ENCODE measurements at regions not wholly inside any gene's neighbourhood (a gene's known extent, or its start where the extent isn't known, plus 50 kb on each side); places are given as distances from the start of the nearest gene placed in this dataset.

DNA sequence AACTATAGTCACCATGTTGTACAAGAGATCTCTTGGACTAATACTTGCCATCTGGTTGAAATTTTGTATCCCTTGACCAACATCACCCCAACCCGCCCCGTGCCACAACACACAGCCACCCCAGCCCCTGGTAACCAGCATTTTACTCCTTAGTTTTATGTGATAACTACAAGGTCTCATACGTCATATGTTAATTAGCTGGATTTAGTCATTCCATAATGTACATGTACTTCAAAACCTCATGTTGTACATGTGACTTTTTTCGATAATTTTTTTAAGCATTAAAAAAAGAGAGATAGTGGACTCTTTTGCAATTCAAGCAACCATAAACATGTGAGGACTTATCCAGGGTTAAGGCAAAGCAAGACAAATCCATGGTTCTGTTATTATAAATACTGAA, 773.4 kb upstream of the NOVA1 start:
- TF ChIP-seq, protein P1, sequence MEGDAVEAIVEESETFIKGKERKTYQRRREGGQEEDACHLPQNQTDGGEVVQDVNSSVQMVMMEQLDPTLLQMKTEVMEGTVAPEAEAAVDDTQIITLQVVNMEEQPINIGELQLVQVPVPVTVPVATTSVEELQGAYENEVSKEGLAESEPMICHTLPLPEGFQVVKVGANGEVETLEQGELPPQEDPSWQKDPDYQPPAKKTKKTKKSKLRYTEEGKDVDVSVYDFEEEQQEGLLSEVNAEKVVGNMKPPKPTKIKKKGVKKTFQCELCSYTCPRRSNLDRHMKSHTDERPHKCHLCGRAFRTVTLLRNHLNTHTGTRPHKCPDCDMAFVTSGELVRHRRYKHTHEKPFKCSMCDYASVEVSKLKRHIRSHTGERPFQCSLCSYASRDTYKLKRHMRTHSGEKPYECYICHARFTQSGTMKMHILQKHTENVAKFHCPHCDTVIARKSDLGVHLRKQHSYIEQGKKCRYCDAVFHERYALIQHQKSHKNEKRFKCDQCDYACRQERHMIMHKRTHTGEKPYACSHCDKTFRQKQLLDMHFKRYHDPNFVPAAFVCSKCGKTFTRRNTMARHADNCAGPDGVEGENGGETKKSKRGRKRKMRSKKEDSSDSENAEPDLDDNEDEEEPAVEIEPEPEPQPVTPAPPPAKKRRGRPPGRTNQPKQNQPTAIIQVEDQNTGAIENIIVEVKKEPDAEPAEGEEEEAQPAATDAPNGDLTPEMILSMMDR (IDR thresholded peaks at IDR 0.05) = no peak
- TF ChIP-seq POLR2AphosphoS5 (IDR thresholded peaks at IDR 0.05; ENCODE audit: low read depth, low read length) (no peak), SIN3A (IDR thresholded peaks at IDR 0.05; ENCODE audit: borderline replicate concordance, insufficient read depth, low read depth, low read length) (no peak), TCF7L2 (IDR thresholded peaks at IDR 0.05; ENCODE audit: low read depth, low read length) (no peak)
- TF ChIP-seq, protein P2, sequence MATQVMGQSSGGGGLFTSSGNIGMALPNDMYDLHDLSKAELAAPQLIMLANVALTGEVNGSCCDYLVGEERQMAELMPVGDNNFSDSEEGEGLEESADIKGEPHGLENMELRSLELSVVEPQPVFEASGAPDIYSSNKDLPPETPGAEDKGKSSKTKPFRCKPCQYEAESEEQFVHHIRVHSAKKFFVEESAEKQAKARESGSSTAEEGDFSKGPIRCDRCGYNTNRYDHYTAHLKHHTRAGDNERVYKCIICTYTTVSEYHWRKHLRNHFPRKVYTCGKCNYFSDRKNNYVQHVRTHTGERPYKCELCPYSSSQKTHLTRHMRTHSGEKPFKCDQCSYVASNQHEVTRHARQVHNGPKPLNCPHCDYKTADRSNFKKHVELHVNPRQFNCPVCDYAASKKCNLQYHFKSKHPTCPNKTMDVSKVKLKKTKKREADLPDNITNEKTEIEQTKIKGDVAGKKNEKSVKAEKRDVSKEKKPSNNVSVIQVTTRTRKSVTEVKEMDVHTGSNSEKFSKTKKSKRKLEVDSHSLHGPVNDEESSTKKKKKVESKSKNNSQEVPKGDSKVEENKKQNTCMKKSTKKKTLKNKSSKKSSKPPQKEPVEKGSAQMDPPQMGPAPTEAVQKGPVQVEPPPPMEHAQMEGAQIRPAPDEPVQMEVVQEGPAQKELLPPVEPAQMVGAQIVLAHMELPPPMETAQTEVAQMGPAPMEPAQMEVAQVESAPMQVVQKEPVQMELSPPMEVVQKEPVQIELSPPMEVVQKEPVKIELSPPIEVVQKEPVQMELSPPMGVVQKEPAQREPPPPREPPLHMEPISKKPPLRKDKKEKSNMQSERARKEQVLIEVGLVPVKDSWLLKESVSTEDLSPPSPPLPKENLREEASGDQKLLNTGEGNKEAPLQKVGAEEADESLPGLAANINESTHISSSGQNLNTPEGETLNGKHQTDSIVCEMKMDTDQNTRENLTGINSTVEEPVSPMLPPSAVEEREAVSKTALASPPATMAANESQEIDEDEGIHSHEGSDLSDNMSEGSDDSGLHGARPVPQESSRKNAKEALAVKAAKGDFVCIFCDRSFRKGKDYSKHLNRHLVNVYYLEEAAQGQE (IDR thresholded peaks at IDR 0.05; ENCODE audit: insufficient read depth in 1 of 2, low read depth in 2 of 2, low read length in 1 of 2) = no peak
